ENCODE measurements at regions not wholly inside any gene's neighbourhood (a gene's known extent, or its start where the extent isn't known, plus 50 kb on each side); places are given as distances from the start of the nearest gene placed in this dataset.
"Not testable (repeated sequence)": the region's sequence is repeated elsewhere in the genome, so short reads cannot be mapped to it uniquely, and the experiment has no call there.

DNA sequence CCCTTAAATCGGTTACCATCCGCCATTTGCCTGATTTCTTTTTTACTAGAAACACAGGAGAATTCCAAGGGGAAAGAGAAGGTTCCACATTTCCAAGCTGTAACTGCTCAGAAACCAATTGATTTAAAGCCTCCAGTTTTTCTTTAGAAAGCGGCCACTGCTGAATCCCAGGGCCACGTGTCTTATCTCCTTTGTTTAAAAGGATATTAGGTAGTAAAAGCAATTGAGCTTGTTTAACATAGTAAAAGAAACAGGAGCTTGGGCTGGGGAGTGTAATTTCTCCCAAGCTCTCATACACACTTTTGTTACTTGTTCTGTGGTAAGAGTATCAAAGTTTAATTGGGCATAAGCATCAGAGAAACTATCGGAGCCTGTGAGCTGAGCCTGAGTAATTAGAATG is 180.0 kb downstream of the OTOP1 start:
- H3K79me2 ChIP-seq (ENCODE audit: insufficient read depth); in situ Hi-C loops (cut with MboI); H3K9ac ChIP-seq; H3K36me3 ChIP-seq (ENCODE audit: low read depth); DNase-seq; H4K20me1 ChIP-seq (ENCODE audit: insufficient read depth); H3K4me3 ChIP-seq; H3K4me2 ChIP-seq (ENCODE audit: unreplicated experiment); H2AFZ ChIP-seq; H3K9me3 ChIP-seq (ENCODE audit: low read depth); H3K27ac ChIP-seq; H3F3A ChIP-seq (ENCODE audit: insufficient read depth); H3K4me1 ChIP-seq (ENCODE audit: insufficient read depth); H3K9me2 ChIP-seq (ENCODE audit: insufficient read depth): not testable (repeated sequence)
- H3K27me3 ChIP-seq (replicated peaks; ENCODE audit: insufficient read depth): peaks cover 56% of the 10 kb centered on the region
- WGBS, 2 experiments (ENCODE audit: low coverage in 1 of 2, low lambda C conversion rate in 2 of 2, missing lambda C conversion rate in 2 of 2): 9 to 14% methylated on average over 5 of the region's 5 CpGs

GRCh38 chr4:4047202-4047601 is 179.5 kb downstream of the OTOP1 start:
- H3K27me3 ChIP-seq (replicated peaks; ENCODE audit: insufficient read depth): peaks cover 56% of the 10 kb centered on the region
- H2AFZ ChIP-seq; H3K36me3 ChIP-seq (ENCODE audit: low read depth); in situ Hi-C loops (cut with MboI); H3K9ac ChIP-seq; H3K79me2 ChIP-seq (ENCODE audit: insufficient read depth); H4K20me1 ChIP-seq (ENCODE audit: insufficient read depth); H3F3A ChIP-seq (ENCODE audit: insufficient read depth); H3K4me3 ChIP-seq; H3K9me3 ChIP-seq (ENCODE audit: low read depth); H3K9me2 ChIP-seq (ENCODE audit: insufficient read depth); H3K4me2 ChIP-seq (ENCODE audit: unreplicated experiment); DNase-seq; H3K4me1 ChIP-seq (ENCODE audit: insufficient read depth); H3K27ac ChIP-seq: not testable (repeated sequence)
- 16 to 17% methylated on average over 12 of the region's 12 CpGs for WGBS, 2 experiments (ENCODE audit: low coverage in 1 of 2, low lambda C conversion rate in 2 of 2, missing lambda C conversion rate in 2 of 2)

DNA sequence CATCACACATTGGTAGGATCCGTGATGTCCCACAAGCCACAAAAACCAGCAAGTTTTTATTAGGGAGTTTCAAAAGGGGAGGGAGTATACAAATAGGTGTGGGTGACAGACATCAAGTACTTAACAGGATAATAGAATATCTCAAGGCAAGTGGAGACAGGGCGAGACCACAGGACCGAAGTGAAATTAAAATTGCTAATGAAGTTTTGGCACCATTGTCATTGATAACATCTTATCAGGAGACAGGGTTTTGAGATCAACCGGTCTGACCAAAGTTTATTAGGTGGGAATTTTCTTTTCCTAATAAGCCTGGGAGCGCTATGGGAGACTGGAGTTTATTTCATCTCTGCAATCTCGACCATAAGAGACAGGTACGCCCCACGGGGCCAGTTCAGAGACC is 178.5 kb downstream of the OTOP1 start:
- H3K36me3 ChIP-seq (ENCODE audit: low read depth); in situ Hi-C loops (cut with MboI); DNase-seq; H3K4me1 ChIP-seq (ENCODE audit: insufficient read depth); H3K9me2 ChIP-seq (ENCODE audit: insufficient read depth); H3K9me3 ChIP-seq (ENCODE audit: low read depth); H2AFZ ChIP-seq; H3F3A ChIP-seq (ENCODE audit: insufficient read depth); H3K4me3 ChIP-seq; H3K79me2 ChIP-seq (ENCODE audit: insufficient read depth); H3K4me2 ChIP-seq (ENCODE audit: unreplicated experiment); H4K20me1 ChIP-seq (ENCODE audit: insufficient read depth); H3K27ac ChIP-seq; H3K9ac ChIP-seq: not testable (repeated sequence)
- H3K27me3 ChIP-seq (replicated peaks; ENCODE audit: insufficient read depth): peaks cover 54% of the 10 kb centered on the region
- WGBS, 2 experiments (ENCODE audit: low coverage in 1 of 2, low lambda C conversion rate in 2 of 2, missing lambda C conversion rate in 2 of 2): 16 to 22% methylated on average over 8 of the region's 8 CpGs

- H3F3A ChIP-seq (ENCODE audit: insufficient read depth); H3K4me2 ChIP-seq (ENCODE audit: unreplicated experiment); H3K27ac ChIP-seq; H3K9ac ChIP-seq; H4K20me1 ChIP-seq (ENCODE audit: insufficient read depth); H3K36me3 ChIP-seq (ENCODE audit: low read depth); H3K79me2 ChIP-seq (ENCODE audit: insufficient read depth); H3K4me1 ChIP-seq (ENCODE audit: insufficient read depth); H3K4me3 ChIP-seq; in situ Hi-C loops (cut with MboI); DNase-seq; H2AFZ ChIP-seq; H3K9me3 ChIP-seq (ENCODE audit: low read depth); H3K9me2 ChIP-seq (ENCODE audit: insufficient read depth): not testable (repeated sequence)
- H3K27me3 ChIP-seq (replicated peaks; ENCODE audit: insufficient read depth): peaks cover 39% of the 10 kb centered on the region
- WGBS, 2 experiments (ENCODE audit: low coverage in 1 of 2, low lambda C conversion rate in 2 of 2, missing lambda C conversion rate in 2 of 2): 32 to 34% methylated on average over 3 of the region's 3 CpGs
These were observed 175.9 kb downstream of the OTOP1 start for GRCh38 chr4:4050781-4051180.

DNA sequence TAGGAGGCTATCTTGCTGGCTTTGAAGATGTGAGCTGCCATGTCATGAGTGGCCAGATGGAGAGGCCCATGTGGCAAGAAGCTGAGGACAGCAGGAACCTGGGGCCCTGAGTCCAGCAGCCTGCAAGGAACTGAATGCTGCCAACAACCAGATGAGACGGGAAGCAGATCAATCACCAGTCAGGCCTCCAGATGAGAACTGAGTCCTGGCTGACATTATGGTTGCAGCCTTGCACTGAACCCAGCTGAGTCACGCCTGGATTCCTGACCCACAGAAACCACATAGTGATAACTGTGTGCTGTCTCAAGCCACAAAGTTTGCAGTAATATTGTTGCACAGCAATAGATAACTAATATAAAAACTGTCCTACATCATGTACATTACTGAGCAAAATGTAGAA is 173.8 kb downstream of the OTOP1 start:
- H2AFZ ChIP-seq; H4K20me1 ChIP-seq (ENCODE audit: insufficient read depth); H3K9ac ChIP-seq; H3K27ac ChIP-seq; H3K36me3 ChIP-seq (ENCODE audit: low read depth); H3K4me3 ChIP-seq; H3F3A ChIP-seq (ENCODE audit: insufficient read depth); H3K79me2 ChIP-seq (ENCODE audit: insufficient read depth); H3K9me2 ChIP-seq (ENCODE audit: insufficient read depth); H3K4me1 ChIP-seq (ENCODE audit: insufficient read depth); H3K9me3 ChIP-seq (ENCODE audit: low read depth); in situ Hi-C loops (cut with MboI); H3K4me2 ChIP-seq (ENCODE audit: unreplicated experiment): not testable (repeated sequence)
- peak; percentile 20 for DNase-seq
- 0% methylated on average over 2 of the region's 2 CpGs for WGBS, 2 experiments (ENCODE audit: low coverage in 1 of 2, low lambda C conversion rate in 2 of 2, missing lambda C conversion rate in 2 of 2)
- H3K27me3 ChIP-seq (replicated peaks; ENCODE audit: insufficient read depth): peaks cover 19% of the 10 kb centered on the region; the same call in 1 of the 2 replicates

GRCh38 chr4:4057226-4057625 is 169.5 kb downstream of the OTOP1 start:
- H4K20me1 ChIP-seq (ENCODE audit: insufficient read depth); H3K27ac ChIP-seq; H3K79me2 ChIP-seq (ENCODE audit: insufficient read depth); H3F3A ChIP-seq (ENCODE audit: insufficient read depth); H3K4me1 ChIP-seq (ENCODE audit: insufficient read depth); H3K9me3 ChIP-seq (ENCODE audit: low read depth); H3K4me2 ChIP-seq (ENCODE audit: unreplicated experiment); H3K9ac ChIP-seq; in situ Hi-C loops (cut with MboI); H3K9me2 ChIP-seq (ENCODE audit: insufficient read depth); H3K4me3 ChIP-seq; H3K36me3 ChIP-seq (ENCODE audit: low read depth); H2AFZ ChIP-seq; H3K27me3 ChIP-seq (replicated peaks; ENCODE audit: insufficient read depth): not testable (repeated sequence)
- DNase-seq: peak; percentile 54
- 41 to 55% methylated on average over 2 to 3 of the region's 3 CpGs for WGBS, 2 experiments (ENCODE audit: low coverage in 1 of 2, low lambda C conversion rate in 2 of 2, missing lambda C conversion rate in 2 of 2)

DNA sequence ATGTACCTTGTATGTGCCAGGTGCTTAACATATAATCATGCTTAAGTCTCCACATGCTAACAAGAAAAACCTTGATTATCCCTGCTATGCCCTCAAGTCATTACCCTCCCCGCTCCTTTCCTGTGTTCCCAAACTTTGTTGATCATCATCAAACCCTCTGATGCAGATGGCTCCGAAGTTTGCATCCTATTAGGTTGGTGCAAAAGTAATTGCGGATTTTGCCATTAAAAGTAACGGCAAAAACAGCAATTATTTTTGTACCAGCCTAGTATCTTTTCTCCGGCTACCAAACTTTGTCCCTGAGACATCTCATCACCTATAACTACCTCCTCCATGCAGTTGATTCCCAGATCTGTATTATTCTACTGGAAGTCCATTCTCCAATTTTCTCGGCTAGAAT is 142.6 kb downstream of the OTOP1 start:
- H2AFZ ChIP-seq; H3K9me2 ChIP-seq (ENCODE audit: insufficient read depth); in situ Hi-C loops (cut with MboI); H3K27me3 ChIP-seq (replicated peaks; ENCODE audit: insufficient read depth); H3K4me3 ChIP-seq; H3K9me3 ChIP-seq (ENCODE audit: low read depth); H3K9ac ChIP-seq; H3K79me2 ChIP-seq (ENCODE audit: insufficient read depth); H3K27ac ChIP-seq; DNase-seq; H3K4me1 ChIP-seq (ENCODE audit: insufficient read depth); H4K20me1 ChIP-seq (ENCODE audit: insufficient read depth); H3F3A ChIP-seq (ENCODE audit: insufficient read depth); H3K4me2 ChIP-seq (ENCODE audit: unreplicated experiment); H3K36me3 ChIP-seq (ENCODE audit: low read depth): not testable (repeated sequence)
- WGBS, 2 experiments (ENCODE audit: low coverage in 1 of 2, low lambda C conversion rate in 2 of 2, missing lambda C conversion rate in 2 of 2): 29 to 35% methylated on average over 6 of the region's 6 CpGs

DNA sequence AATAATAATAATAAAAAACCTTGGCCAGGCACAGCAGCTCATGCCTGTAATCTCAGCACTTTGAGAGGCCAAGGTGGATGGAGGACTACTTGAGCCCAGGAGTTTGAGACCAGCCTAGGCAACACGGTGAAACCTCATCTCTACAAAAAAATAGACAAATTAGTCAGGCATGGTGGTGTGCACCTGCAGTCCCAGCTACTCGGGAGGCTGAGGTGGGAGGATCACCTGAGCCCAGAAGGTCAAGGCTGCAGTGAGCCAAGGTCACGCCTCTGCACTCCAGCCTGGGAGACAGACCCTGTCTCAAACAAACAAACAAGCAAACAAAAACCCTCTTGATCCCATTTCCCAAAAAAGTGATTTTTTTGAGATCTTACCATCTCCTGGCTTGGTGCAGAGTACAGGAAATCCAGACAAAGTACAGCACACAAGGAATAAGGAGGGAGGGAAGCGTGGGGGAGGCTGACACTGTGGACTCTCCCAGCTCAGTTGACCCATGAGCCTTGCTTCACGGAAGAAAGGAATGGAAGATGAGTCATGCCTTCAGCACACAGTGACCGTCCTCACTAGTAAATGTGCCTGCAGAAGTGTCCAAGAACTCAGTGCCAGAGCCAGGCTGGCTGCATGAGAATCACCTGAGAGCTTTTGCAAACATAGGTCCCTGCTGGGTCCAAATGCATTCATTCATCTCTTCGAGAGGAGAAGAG is 136.9 kb downstream of the OTOP1 start:
- H3K9me3 ChIP-seq (ENCODE audit: low read depth); H3F3A ChIP-seq (ENCODE audit: insufficient read depth); H4K20me1 ChIP-seq (ENCODE audit: insufficient read depth); H3K27ac ChIP-seq; H3K27me3 ChIP-seq (replicated peaks; ENCODE audit: insufficient read depth); H3K4me1 ChIP-seq (ENCODE audit: insufficient read depth); H3K36me3 ChIP-seq (ENCODE audit: low read depth); H3K79me2 ChIP-seq (ENCODE audit: insufficient read depth); H3K9me2 ChIP-seq (ENCODE audit: insufficient read depth); H3K4me2 ChIP-seq (ENCODE audit: unreplicated experiment); in situ Hi-C loops (cut with MboI); H2AFZ ChIP-seq; H3K4me3 ChIP-seq; H3K9ac ChIP-seq: not testable (repeated sequence)
- peak; percentile 35 for DNase-seq
- 32 to 34% methylated on average over 7 of the region's 7 CpGs for WGBS, 2 experiments (ENCODE audit: low coverage in 1 of 2, low lambda C conversion rate in 2 of 2, missing lambda C conversion rate in 2 of 2)

Measured in GM23248 (cell line).